Stomach (tissue), 4 donors: ENCODE measurements at regions not wholly inside any gene's neighbourhood (a gene's known extent, or its start where the extent isn't known, plus 50 kb on each side); places are given as distances from the start of the nearest gene placed in this dataset.

Experiments
- POLR2A ChIP-seq, 4 donors: fragments of 450-650 bp; IDR thresholded peaks; one replicate each; pipeline ENCODE4 v1.6.1; 2016; ENCODE audit warnings: antibody characterized with exemption in 4 of 4, control low read depth in 2 of 4, mild to moderate bottlenecking in 1 of 4, moderate library complexity in 1 of 4
- TF ChIP-seq, protein P1 (sequence below), 7 experiments: fragments of 450-650 bp in 4 of 7; fragments of 200-600 bp in 3 of 7; sonication (generic) in 3 of 7; IDR thresholded peaks; one replicate each; pipeline ENCODE4 v1.5.1; 2016 to 2019; ENCODE audit warnings: antibody characterized with exemption in 7 of 7, control low read depth in 2 of 7, mild to moderate bottlenecking in 1 of 7

DNA sequence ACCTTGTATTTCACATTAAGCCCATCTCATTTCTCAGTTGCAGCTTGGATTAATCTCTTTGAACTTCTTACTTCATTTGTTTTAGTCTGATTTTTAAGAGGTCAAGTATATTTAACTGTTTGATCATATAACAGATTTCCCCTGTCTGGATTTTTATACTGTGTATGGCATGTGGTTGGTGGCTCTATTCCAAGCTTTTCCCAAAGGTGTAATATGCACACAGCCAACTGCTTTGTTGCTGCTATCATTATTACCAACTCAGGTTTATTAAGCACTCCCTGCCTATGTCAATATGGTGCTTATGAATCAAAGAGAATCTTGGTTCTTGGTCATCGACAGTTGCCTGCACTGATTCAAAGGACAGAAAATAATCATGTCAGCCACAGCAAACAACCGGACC is 92.6 kb downstream of the RAP2A start:
- TF ChIP-seq POLR2A (IDR thresholded peaks at IDR 0.05), result no peak
- TF ChIP-seq, protein P1, sequence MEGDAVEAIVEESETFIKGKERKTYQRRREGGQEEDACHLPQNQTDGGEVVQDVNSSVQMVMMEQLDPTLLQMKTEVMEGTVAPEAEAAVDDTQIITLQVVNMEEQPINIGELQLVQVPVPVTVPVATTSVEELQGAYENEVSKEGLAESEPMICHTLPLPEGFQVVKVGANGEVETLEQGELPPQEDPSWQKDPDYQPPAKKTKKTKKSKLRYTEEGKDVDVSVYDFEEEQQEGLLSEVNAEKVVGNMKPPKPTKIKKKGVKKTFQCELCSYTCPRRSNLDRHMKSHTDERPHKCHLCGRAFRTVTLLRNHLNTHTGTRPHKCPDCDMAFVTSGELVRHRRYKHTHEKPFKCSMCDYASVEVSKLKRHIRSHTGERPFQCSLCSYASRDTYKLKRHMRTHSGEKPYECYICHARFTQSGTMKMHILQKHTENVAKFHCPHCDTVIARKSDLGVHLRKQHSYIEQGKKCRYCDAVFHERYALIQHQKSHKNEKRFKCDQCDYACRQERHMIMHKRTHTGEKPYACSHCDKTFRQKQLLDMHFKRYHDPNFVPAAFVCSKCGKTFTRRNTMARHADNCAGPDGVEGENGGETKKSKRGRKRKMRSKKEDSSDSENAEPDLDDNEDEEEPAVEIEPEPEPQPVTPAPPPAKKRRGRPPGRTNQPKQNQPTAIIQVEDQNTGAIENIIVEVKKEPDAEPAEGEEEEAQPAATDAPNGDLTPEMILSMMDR (IDR thresholded peaks at IDR 0.05), result no peak
